ENCODE measurements at regions not wholly inside any gene's neighbourhood (a gene's known extent, or its start where the extent isn't known, plus 50 kb on each side); places are given as distances from the start of the nearest gene placed in this dataset.

GRCh38 chr1:58031416-58031815 is 515.1 kb downstream of the OMA1 start:
- TF ChIP-seq CTCF (IDR thresholded peaks at IDR 0.05; ENCODE audit: insufficient read depth, low read depth, low read length) = no peak
- no peak overlapping the region for H3K4me3 ChIP-seq (ENCODE audit: low read depth, low read length)
- no peak for DNase-seq (ENCODE audit: low read depth)

GRCh38 chr1:58030456-58030855 is 516.1 kb downstream of the OMA1 start:
- no peak overlapping the region for H3K4me3 ChIP-seq (ENCODE audit: low read depth, low read length)
- DNase-seq (ENCODE audit: low read depth) = no peak
- no peak for TF ChIP-seq CTCF (IDR thresholded peaks at IDR 0.05; ENCODE audit: insufficient read depth, low read depth, low read length)

- no peak for TF ChIP-seq CTCF (IDR thresholded peaks at IDR 0.05; ENCODE audit: insufficient read depth, low read depth, low read length)
- no peak overlapping the region for H3K4me3 ChIP-seq (ENCODE audit: low read depth, low read length)
- no peak for DNase-seq (ENCODE audit: low read depth)
These were observed 528.9 kb downstream of the OMA1 start for GRCh38 chr1:58017641-58018040.

GRCh38 chr1:58013237-58013636 is 533.3 kb downstream of the OMA1 start:
- DNase-seq (ENCODE audit: low read depth) = no peak
- TF ChIP-seq CTCF (IDR thresholded peaks at IDR 0.05; ENCODE audit: insufficient read depth, low read depth, low read length) = peak; percentile 3
- H3K4me3 ChIP-seq (ENCODE audit: low read depth, low read length) = no peak overlapping the region

- H3K4me3 ChIP-seq (ENCODE audit: low read depth, low read length) = no peak overlapping the region
- DNase-seq (ENCODE audit: low read depth) = no peak
- TF ChIP-seq CTCF (IDR thresholded peaks at IDR 0.05; ENCODE audit: insufficient read depth, low read depth, low read length) = no peak
These were observed 534.5 kb downstream of the OMA1 start for GRCh38 chr1:58011978-58012377.

- TF ChIP-seq CTCF (IDR thresholded peaks at IDR 0.05; ENCODE audit: insufficient read depth, low read depth, low read length) = no peak
- no peak for DNase-seq (ENCODE audit: low read depth)
- no peak overlapping the region for H3K4me3 ChIP-seq (ENCODE audit: low read depth, low read length)
These were observed 540.0 kb downstream of the OMA1 start for GRCh38 chr1:58006421-58007046.

GRCh38 chr1:58005212-58005611 is 541.3 kb downstream of the OMA1 start:
- H3K4me3 ChIP-seq (ENCODE audit: low read depth, low read length) = no peak overlapping the region
- no peak for DNase-seq (ENCODE audit: low read depth)
- no peak for TF ChIP-seq CTCF (IDR thresholded peaks at IDR 0.05; ENCODE audit: insufficient read depth, low read depth, low read length)

All from fibroblast of villous mesenchyme (primary cell).